ENCODE measurements at regions not wholly inside any gene's neighbourhood (a gene's known extent, or its start where the extent isn't known, plus 50 kb on each side); places are given as distances from the start of the nearest gene placed in this dataset.

DNA sequence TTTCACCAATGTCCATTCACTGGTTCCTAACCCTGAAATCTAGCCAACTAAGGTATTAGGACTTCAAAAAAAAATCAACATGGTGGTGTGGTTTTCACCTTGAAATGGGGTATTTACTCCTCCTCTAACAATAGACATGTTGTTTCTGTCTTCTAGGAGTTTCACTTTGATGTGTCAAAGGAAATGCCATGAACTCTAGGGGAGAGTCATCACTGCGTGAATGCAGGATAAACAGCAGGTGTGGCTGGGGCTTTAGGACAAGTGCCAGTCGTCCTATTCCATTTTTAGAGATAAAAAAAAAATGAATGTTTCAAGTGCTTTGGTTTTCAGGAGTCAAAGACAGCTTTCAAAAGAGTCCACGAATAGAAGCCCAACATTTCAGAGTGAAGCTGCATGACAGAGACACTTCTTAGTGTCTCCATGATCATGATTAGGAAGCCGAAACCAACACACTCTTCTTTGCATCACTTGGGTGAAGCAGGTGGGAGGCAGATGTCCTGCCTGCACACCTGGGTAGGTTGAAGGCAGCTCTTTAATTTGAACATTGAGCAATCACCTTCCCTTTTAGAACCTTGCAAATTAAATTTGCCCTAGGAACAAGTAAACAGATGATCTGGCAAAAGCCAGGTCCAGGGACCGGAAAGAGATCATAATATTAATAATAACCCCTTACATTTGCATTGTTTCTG, 328.5 kb upstream of the PRDM1 start:
- TF ChIP-seq EZH2phosphoT487 (IDR thresholded peaks at IDR 0.05; ENCODE audit: borderline replicate concordance, low read length) (no peak), CTCF (IDR thresholded peaks at IDR 0.05; ENCODE audit: low read depth, low read length, poor library complexity, severe bottlenecking) (no peak)

All from DOHH2 (cell line).